Panc1 (cell line): ENCODE measurements at regions not wholly inside any gene's neighbourhood (a gene's known extent, or its start where the extent isn't known, plus 50 kb on each side); places are given as distances from the start of the nearest gene placed in this dataset.

Source experiments
- ATAC-seq: fragments of 200-7000 bp; cut with Tn5 transposase; 2 replicates; pipeline ENCODE4 v1.9.1; 2020; ENCODE audit warnings: mild to moderate bottlenecking, moderate library complexity
- BruUV-seq: library from RNA; stranded (reverse); fragments of 400-500 nt; replicated peaks from 2 replicates; lab custom pipeline; 2021; lab: Mats Ljungman, UMichigan
- CTCF ChIA-PET: fragments of 300-600 bp; sonication (Branson Sonifier 250); formaldehyde crosslinking; loops from one replicate; lab custom pipeline; 2022; ENCODE audit warnings: antibody characterized with exemption; lab: Charles Lee
- POLR2A ChIA-PET: fragments of 300-600 bp; sonication (Branson Sonifier 250); formaldehyde crosslinking; loops from one replicate; lab custom pipeline; 2022; ENCODE audit warnings: antibody characterized with exemption; lab: Charles Lee
- DNase-seq: peaks from one replicate; pipeline ENCODE4 v3.0.0-alpha.2; 2010; ENCODE audit warnings: low read depth, low spot score
- H3K27ac ChIP-seq: 2 replicates; pipeline ENCODE4 v1.5.1; 2011; ENCODE audit warnings: mild to moderate bottlenecking, low read length, inconsistent platforms
- H3K27me3 ChIP-seq: fragments of 200-500 bp; sonication (Bioruptor generic); 2 replicates; pipeline ENCODE4 v1.6.0; 2014; ENCODE audit warnings: low read length, inconsistent platforms; ENCODE audit not compliant: control insufficient read depth, insufficient read depth
- H3K36me3 ChIP-seq: fragments of 200-500 bp; sonication (Bioruptor generic); 2 replicates; pipeline ENCODE4 v1.5.1; 2014; ENCODE audit warnings: inconsistent platforms, mild to moderate bottlenecking, low read length, moderate library complexity; ENCODE audit not compliant: control insufficient read depth, insufficient read depth
- H3K4me1 ChIP-seq: 2 replicates; pipeline ENCODE4 v1.5.1; 2011; ENCODE audit warnings: inconsistent platforms, mild to moderate bottlenecking, low read length, moderate library complexity; ENCODE audit not compliant: control insufficient read depth, insufficient read depth
- H3K4me3 ChIP-seq, 2 experiments: 2 replicates each; pipeline ENCODE4 v1.5.1; 2011 to 2012; ENCODE audit warnings: low read depth in 2 of 2, low read length in 2 of 2, mild to moderate bottlenecking in 2 of 2, inconsistent platforms in 1 of 2, moderate library complexity in 1 of 2
- H3K9me3 ChIP-seq: fragments of 200-500 bp; sonication (Bioruptor generic); 2 replicates; pipeline ENCODE4 v1.5.1; 2014; ENCODE audit warnings: low read depth, mild to moderate bottlenecking, inconsistent platforms, low read length, moderate library complexity; ENCODE audit not compliant: control insufficient read depth, insufficient read depth
- CTCF ChIP-seq: fragments of 450-650 bp; IDR thresholded peaks from 2 replicates; pipeline ENCODE4 v1.5.1; 2017; ENCODE audit warnings: mild to moderate bottlenecking
- POLR2AphosphoS5 ChIP-seq: IDR thresholded peaks from 2 replicates; pipeline ENCODE4 v1.6.1; 2012; ENCODE audit warnings: mild to moderate bottlenecking, low read depth, low read length, moderate library complexity
- REST ChIP-seq, 2 experiments: IDR thresholded peaks; 2 replicates each; pipeline ENCODE4 v1.6.1; 2011 to 2012; ENCODE audit warnings: low read depth in 2 of 2, control low read depth in 1 of 2, low read length in 1 of 2, mild to moderate bottlenecking in 1 of 2, moderate library complexity in 1 of 2; ENCODE audit not compliant: insufficient read depth in 1 of 2
- SIN3A ChIP-seq: IDR thresholded peaks from 2 replicates; pipeline ENCODE4 v1.6.1; 2012; ENCODE audit warnings: low read depth, mild to moderate bottlenecking, low read length, moderate library complexity, borderline replicate concordance; ENCODE audit not compliant: insufficient read depth
- TCF7L2 ChIP-seq: IDR thresholded peaks from 2 replicates; pipeline ENCODE4 v1.6.1; 2011; ENCODE audit warnings: mild to moderate bottlenecking, low read depth, low read length, inconsistent platforms
- in situ Hi-C: cut with HindIII; loops from 2 replicates; pipeline ENCODE4 v1.10.0; 2016; ENCODE audit warnings: low sequenced_read_pairs, low pct_unique_long_range_greater_than_20kb
- intact Hi-C: fragments of 100-400 bp; cut with micrococcal nuclease; formaldehyde crosslinking; loops from one replicate; pipeline ENCODE4 v1.10.0; 2022; ENCODE audit not compliant: unreplicated experiment

- Histone ChIP-seq H3K36me3 (no peaks in the 10 kb centered on the region), H3K4me1 (no peaks in the 10 kb centered on the region), H3K9me3 (no peaks in the 10 kb centered on the region), H3K4me3 (no peak overlapping the region), H3K27ac (no peak overlapping the region), H3K27me3 (no peaks in the 10 kb centered on the region; the same call in 1 of the 2 replicates)
- BruUV-seq = no TSS peak
- ATAC-seq (no peak), DNase-seq (no peak)
- POLR2A ChIA-PET = no interaction called here
- CTCF ChIA-PET = no interaction called here
- no peak for TF ChIP-seq REST (IDR thresholded peaks at IDR 0.05; ENCODE audit: insufficient read depth in 1 of 2, low read depth in 2 of 2, low read length in 1 of 2)
- TF ChIP-seq CTCF = no peak
- TF ChIP-seq TCF7L2 = no peak
- TF ChIP-seq SIN3A = no peak
- TF ChIP-seq POLR2AphosphoS5 = no peak
- in situ Hi-C loops = no loop called here
- intact Hi-C loops = loop anchor here (10.0 kb wide), 1 partner anchor 60 kb away; no protein-coding TSS in a partner anchor
Measured at GRCh38 chr1:243984788-243985187, 66.3 kb upstream of the ZBTB18 start.

- no peak overlapping the region for H3K4me3 ChIP-seq
- ATAC-seq (no peak), DNase-seq (no peak)
- TF ChIP-seq SIN3A (no peak), POLR2AphosphoS5 (no peak), TCF7L2 (no peak), CTCF (no peak), REST (IDR thresholded peaks at IDR 0.05; ENCODE audit: insufficient read depth in 1 of 2, low read depth in 2 of 2, low read length in 1 of 2) (no peak)
- BruUV-seq = no TSS peak
- ChIA-PET CTCF (no interaction called here), POLR2A (no interaction called here)
- H3K36me3 ChIP-seq = no peaks in the 10 kb centered on the region
- H3K4me1 ChIP-seq = no peaks in the 10 kb centered on the region
- in situ Hi-C loops (no loop called here), intact Hi-C loops (loop anchor here (10.0 kb wide), 1 partner anchor 62 kb away; no protein-coding TSS in a partner anchor)
- no peak overlapping the region for H3K27ac ChIP-seq
- no peaks in the 10 kb centered on the region; the same call in 1 of the 2 replicates for H3K27me3 ChIP-seq
- no peaks in the 10 kb centered on the region for H3K9me3 ChIP-seq
Measured at GRCh38 chr1:243982447-243983018, 68.5 kb upstream of the ZBTB18 start.
